Loucy (cell line): ENCODE measurements at regions not wholly inside any gene's neighbourhood (a gene's known extent, or its start where the extent isn't known, plus 50 kb on each side); places are given as distances from the start of the nearest gene placed in this dataset.

Source experiments
- CTCF ChIP-seq: fragments of 200-600 bp; sonication (generic); conservative IDR thresholded peaks from 2 replicates; pipeline ENCODE4 v1.5.1; 2014; ENCODE audit warnings: mild to moderate bottlenecking, antibody characterized with exemption, low read length
- EZH2phosphoT487 ChIP-seq: fragments of 200-600 bp; IDR thresholded peaks from 2 replicates; pipeline ENCODE4 v1.6.1; 2018; ENCODE audit warnings: antibody characterized with exemption, mild to moderate bottlenecking, moderate library complexity, borderline replicate concordance

DNA sequence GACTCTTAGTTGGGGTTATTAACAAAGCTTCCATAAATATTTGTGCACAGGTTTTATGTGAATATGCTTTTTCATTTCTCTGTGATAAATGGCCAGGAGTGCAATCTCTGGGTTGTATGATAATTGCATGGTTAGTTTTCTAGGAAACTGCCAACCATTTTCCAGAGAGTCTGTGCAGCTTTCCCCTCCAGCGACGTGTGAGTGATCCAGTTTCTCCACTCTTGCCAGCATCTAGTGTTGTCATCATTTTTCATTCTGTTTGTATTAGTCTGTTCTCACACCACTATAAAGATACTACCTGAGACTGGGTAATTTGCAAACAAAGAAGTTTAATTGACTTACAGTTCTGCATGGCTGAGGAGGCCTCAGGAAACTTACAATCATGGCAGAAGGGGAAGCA, 319.6 kb upstream of the SHH start:
- no peak for TF ChIP-seq CTCF
- TF ChIP-seq EZH2phosphoT487: no peak
